DOHH2 (cell line): ENCODE measurements at regions not wholly inside any gene's neighbourhood (a gene's known extent, or its start where the extent isn't known, plus 50 kb on each side); places are given as distances from the start of the nearest gene placed in this dataset.

Experiments
- H3F3A ChIP-seq: fragments of 200-600 bp; sonication (generic), shearing (Covaris generic); 2 replicates; pipeline ENCODE4 v1.6.0; 2016; ENCODE audit warnings: antibody characterized with exemption, mild to moderate bottlenecking; ENCODE audit not compliant: control insufficient read depth, insufficient read depth
- H3K27ac ChIP-seq: fragments of 200-600 bp; sonication (generic); 2 replicates; pipeline ENCODE4 v1.5.1; 2014; ENCODE audit warnings: low read depth, mild to moderate bottlenecking, low read length, moderate library complexity
- H3K27me3 ChIP-seq: fragments of 200-600 bp; sonication (generic); 2 replicates; pipeline ENCODE4 v1.6.1; 2014; ENCODE audit warnings: mild to moderate bottlenecking, low read length, mixed read lengths; ENCODE audit not compliant: control insufficient read depth
- H3K36me3 ChIP-seq: fragments of 200-600 bp; sonication (generic); 2 replicates; pipeline ENCODE4 v1.6.1; 2014; ENCODE audit warnings: mild to moderate bottlenecking, low read length, moderate library complexity, mixed read lengths; ENCODE audit not compliant: control insufficient read depth
- H3K4me1 ChIP-seq: fragments of 200-600 bp; sonication (generic); 2 replicates; pipeline ENCODE4 v1.6.1; 2014; ENCODE audit warnings: mild to moderate bottlenecking, low read length, mixed read lengths; ENCODE audit not compliant: control insufficient read depth
- H3K4me2 ChIP-seq: fragments of 200-600 bp; sonication (generic); 2 replicates; pipeline ENCODE4 v1.6.0; 2014; ENCODE audit warnings: mild to moderate bottlenecking, low read length, moderate library complexity
- H3K4me3 ChIP-seq: fragments of 200-600 bp; sonication (generic); 2 replicates; pipeline ENCODE4 v1.5.1; 2014; ENCODE audit warnings: mild to moderate bottlenecking, low read length, mixed read lengths
- H3K79me2 ChIP-seq: fragments of 200-600 bp; sonication (generic); 2 replicates; pipeline ENCODE4 v1.6.1; 2014; ENCODE audit warnings: mild to moderate bottlenecking, low read length, mixed read lengths; ENCODE audit not compliant: control insufficient read depth
- H3K9me2 ChIP-seq: fragments of 200-600 bp; sonication (generic); replicated peaks from 2 replicates; pipeline ENCODE4 v1.6.1; 2014; ENCODE audit warnings: mild to moderate bottlenecking, low read length, mixed read lengths; ENCODE audit not compliant: control insufficient read depth
- H3K9me3 ChIP-seq: fragments of 200-600 bp; sonication (generic); 2 replicates; pipeline ENCODE4 v1.6.1; 2014; ENCODE audit warnings: antibody characterized with exemption, low read length, mixed read lengths; ENCODE audit not compliant: control insufficient read depth, insufficient read depth
- H4K20me1 ChIP-seq: fragments of 200-600 bp; sonication (generic); 2 replicates; pipeline ENCODE4 v1.6.0; 2014; ENCODE audit warnings: low read depth, mild to moderate bottlenecking, antibody characterized with exemption, low read length, moderate library complexity; ENCODE audit not compliant: control insufficient read depth, insufficient read depth
- CTCF ChIP-seq: fragments of 200-600 bp; sonication (generic); IDR thresholded peaks from one replicate; pipeline ENCODE4 v1.5.1; 2014; ENCODE audit warnings: antibody characterized with exemption, mild to moderate bottlenecking, low read depth, low read length; ENCODE audit not compliant: poor library complexity, severe bottlenecking
- EZH2phosphoT487 ChIP-seq: fragments of 200-600 bp; sonication (generic); IDR thresholded peaks from 2 replicates; pipeline ENCODE4 v1.6.1; 2017; ENCODE audit warnings: borderline replicate concordance, mild to moderate bottlenecking, antibody characterized with exemption, low read length, moderate library complexity, mixed read lengths

- H3K27ac ChIP-seq, result no peak overlapping the region
- H3K4me2 ChIP-seq, result no peak overlapping the region
- no peaks in the 10 kb centered on the region for H3K27me3 ChIP-seq
- no peaks in the 10 kb centered on the region for H3K9me2 ChIP-seq
- no peaks in the 10 kb centered on the region for H3K9me3 ChIP-seq
- H3F3A ChIP-seq, result no peaks in the 10 kb centered on the region
- no peaks in the 10 kb centered on the region for H3K79me2 ChIP-seq
- no peak for TF ChIP-seq CTCF
- TF ChIP-seq EZH2phosphoT487, result no peak
- no peaks in the 10 kb centered on the region for H4K20me1 ChIP-seq
- H3K4me1 ChIP-seq, result no peaks in the 10 kb centered on the region
- H3K4me3 ChIP-seq, result no peak overlapping the region
- H3K36me3 ChIP-seq, result no peaks in the 10 kb centered on the region
These were observed 232.2 kb upstream of the FMR1 start for GRCh38 chrX:147679356-147680005.

GRCh38 chrX:147680251-147680650, 231.5 kb upstream of the FMR1 start:
- Histone ChIP-seq H3K27me3 (no peaks in the 10 kb centered on the region), H3K9me3 (no peaks in the 10 kb centered on the region), H3K36me3 (no peaks in the 10 kb centered on the region), H3K4me1 (no peaks in the 10 kb centered on the region), H3K9me2 (no peaks in the 10 kb centered on the region), H3K4me2 (no peak overlapping the region), H3K4me3 (no peak overlapping the region), H3K27ac (no peak overlapping the region), H4K20me1 (no peaks in the 10 kb centered on the region), H3K79me2 (no peaks in the 10 kb centered on the region), H3F3A (no peaks in the 10 kb centered on the region)
- TF ChIP-seq EZH2phosphoT487 (no peak), CTCF (no peak)

- H4K20me1 ChIP-seq, result no peaks in the 10 kb centered on the region
- H3F3A ChIP-seq, result no peaks in the 10 kb centered on the region
- no peaks in the 10 kb centered on the region for H3K4me1 ChIP-seq
- no peak for TF ChIP-seq CTCF
- no peak for TF ChIP-seq EZH2phosphoT487
- H3K9me3 ChIP-seq, result no peaks in the 10 kb centered on the region
- H3K36me3 ChIP-seq, result no peaks in the 10 kb centered on the region
- H3K4me2 ChIP-seq, result no peak overlapping the region
- no peak overlapping the region for H3K27ac ChIP-seq
- H3K4me3 ChIP-seq, result no peak overlapping the region
- H3K79me2 ChIP-seq, result no peaks in the 10 kb centered on the region
- no peaks in the 10 kb centered on the region for H3K9me2 ChIP-seq
- no peaks in the 10 kb centered on the region for H3K27me3 ChIP-seq
These were observed 218.2 kb upstream of the FMR1 start for GRCh38 chrX:147693511-147693910.
